Vagina (tissue), 2 donors: ENCODE measurements at regions not wholly inside any gene's neighbourhood (a gene's known extent, or its start where the extent isn't known, plus 50 kb on each side); places are given as distances from the start of the nearest gene placed in this dataset.

Source experiments
- DNase-seq, 2 donors: peaks; one replicate each; pipeline ENCODE4 v3.0.0-alpha.2; 2017; ENCODE audit errors: extremely low spot score in 2 of 2
- H3K27ac ChIP-seq: fragments of 200-600 bp; sonication (generic); one replicate; pipeline ENCODE4 v1.5.1; 2019
- H3K27me3 ChIP-seq: fragments of 200-600 bp; sonication (generic); one replicate; pipeline ENCODE4 v1.5.1; 2019
- H3K36me3 ChIP-seq, 2 donors: fragments of 200-600 bp; sonication (generic); one replicate each; pipeline ENCODE4 v1.5.1; 2017 to 2019
- H3K4me1 ChIP-seq: fragments of 200-600 bp; sonication (generic); one replicate; pipeline ENCODE4 v1.5.1; 2019
- H3K4me3 ChIP-seq, 2 donors: fragments of 200-600 bp; sonication (generic); 1 replicate in 1 of 2; 2 replicates in 1 of 2; pipeline ENCODE4 v1.5.1; 2016 to 2019
- H3K9me3 ChIP-seq: fragments of 200-600 bp; sonication (generic); one replicate; pipeline ENCODE4 v1.5.1; 2019
- CTCF ChIP-seq, 3 experiments: fragments of 450-650 bp in 2 of 3; fragments of 200-600 bp in 1 of 3; sonication (generic) in 1 of 3; IDR thresholded peaks; one replicate each; pipeline ENCODE4 v1.5.1; 2017 to 2019; ENCODE audit warnings: antibody characterized with exemption in 3 of 3, mild to moderate bottlenecking in 2 of 3, moderate library complexity in 2 of 3
- POLR2A ChIP-seq, 2 donors: fragments of 450-650 bp; IDR thresholded peaks; one replicate each; pipeline ENCODE4 v1.6.1; 2017; ENCODE audit warnings: antibody characterized with exemption in 2 of 2, mild to moderate bottlenecking in 2 of 2, moderate library complexity in 2 of 2
- POLR2AphosphoS5 ChIP-seq, 2 donors: sonication (generic); formaldehyde crosslinking; IDR thresholded peaks; one replicate each; pipeline ENCODE4 v1.9.0; 2017; ENCODE audit warnings: antibody characterized with exemption in 2 of 2, mild to moderate bottlenecking in 2 of 2, low read depth in 1 of 2; ENCODE audit not compliant: insufficient read depth in 1 of 2
- intact Hi-C: fragments of 100-400 bp; cut with DNase I; formaldehyde crosslinking; loops from one replicate; pipeline ENCODE4 v1.15.1; 2023

- no peaks in the 10 kb centered on the region for H3K9me3 ChIP-seq
- no peaks in the 10 kb centered on the region for H3K27me3 ChIP-seq
- H3K4me1 ChIP-seq = peaks cover 9% of the 10 kb centered on the region
- no peak overlapping the region for H3K27ac ChIP-seq
- TF ChIP-seq POLR2AphosphoS5 (IDR thresholded peaks at IDR 0.05; ENCODE audit: insufficient read depth in 1 of 2, low read depth in 1 of 2) = no peak
- no peak for TF ChIP-seq CTCF (IDR thresholded peaks at IDR 0.05)
- no peak for TF ChIP-seq POLR2A (IDR thresholded peaks at IDR 0.05)
- intact Hi-C loops = no loop called here
- no peak for DNase-seq
- no peaks in the 10 kb centered on the region for H3K36me3 ChIP-seq
- no peak overlapping the region for H3K4me3 ChIP-seq
Measured at GRCh38 chr22:48096411-48096810, 1334.0 kb downstream of the TBC1D22A start.

- Histone ChIP-seq H3K9me3 (no peaks in the 10 kb centered on the region), H3K27me3 (no peaks in the 10 kb centered on the region), H3K4me3 (no peak overlapping the region), H3K36me3 (no peaks in the 10 kb centered on the region), H3K4me1 (peaks cover 30% of the 10 kb centered on the region), H3K27ac (no peak overlapping the region)
- no peak for DNase-seq
- no peak for TF ChIP-seq POLR2A (IDR thresholded peaks at IDR 0.05)
- TF ChIP-seq POLR2AphosphoS5 (IDR thresholded peaks at IDR 0.05; ENCODE audit: insufficient read depth in 1 of 2, low read depth in 1 of 2) = no peak
- TF ChIP-seq CTCF (IDR thresholded peaks at IDR 0.05) = no peak
- intact Hi-C loops = no loop called here
Measured at GRCh38 chr22:48093981-48094380, 1331.5 kb downstream of the TBC1D22A start.

- peaks cover 33% of the 10 kb centered on the region for H3K4me1 ChIP-seq
- H3K9me3 ChIP-seq = no peaks in the 10 kb centered on the region
- H3K36me3 ChIP-seq = no peaks in the 10 kb centered on the region
- H3K4me3 ChIP-seq = no peak overlapping the region
- no peaks in the 10 kb centered on the region for H3K27me3 ChIP-seq
- no peak for TF ChIP-seq POLR2AphosphoS5 (IDR thresholded peaks at IDR 0.05; ENCODE audit: insufficient read depth in 1 of 2, low read depth in 1 of 2)
- TF ChIP-seq CTCF (IDR thresholded peaks at IDR 0.05) = no peak
- no peak for TF ChIP-seq POLR2A (IDR thresholded peaks at IDR 0.05)
- no peak for DNase-seq
- intact Hi-C loops = no loop called here
- no peak overlapping the region for H3K27ac ChIP-seq
Measured at GRCh38 chr22:48092866-48093265, 1330.4 kb downstream of the TBC1D22A start.

GRCh38 chr22:48091656-48092223, 1329.3 kb downstream of the TBC1D22A start:
- intact Hi-C loops = no loop called here
- H3K27ac ChIP-seq = no peak overlapping the region
- no peak for DNase-seq
- H3K4me1 ChIP-seq = peaks cover 33% of the 10 kb centered on the region
- TF ChIP-seq POLR2AphosphoS5 (IDR thresholded peaks at IDR 0.05; ENCODE audit: insufficient read depth in 1 of 2, low read depth in 1 of 2) (no peak), POLR2A (IDR thresholded peaks at IDR 0.05) (no peak), CTCF (IDR thresholded peaks at IDR 0.05) (no peak)
- H3K9me3 ChIP-seq = no peaks in the 10 kb centered on the region
- H3K27me3 ChIP-seq = no peaks in the 10 kb centered on the region
- no peak overlapping the region for H3K4me3 ChIP-seq
- H3K36me3 ChIP-seq = no peaks in the 10 kb centered on the region

- H3K27ac ChIP-seq = no peak overlapping the region
- no peaks in the 10 kb centered on the region for H3K27me3 ChIP-seq
- H3K4me1 ChIP-seq = peaks cover 33% of the 10 kb centered on the region
- H3K4me3 ChIP-seq = no peak overlapping the region
- no peaks in the 10 kb centered on the region for H3K36me3 ChIP-seq
- intact Hi-C loops = no loop called here
- H3K9me3 ChIP-seq = no peaks in the 10 kb centered on the region
- no peak for DNase-seq
- TF ChIP-seq CTCF (IDR thresholded peaks at IDR 0.05) = no peak
- TF ChIP-seq POLR2A (IDR thresholded peaks at IDR 0.05) = no peak
- no peak for TF ChIP-seq POLR2AphosphoS5 (IDR thresholded peaks at IDR 0.05; ENCODE audit: insufficient read depth in 1 of 2, low read depth in 1 of 2)
Measured at GRCh38 chr22:48091060-48091650, 1328.7 kb downstream of the TBC1D22A start.
